ENCODE measurements at regions not wholly inside any gene's neighbourhood (a gene's known extent, or its start where the extent isn't known, plus 50 kb on each side); places are given as distances from the start of the nearest gene placed in this dataset.
"Not testable (repeated sequence)": the region's sequence is repeated elsewhere in the genome, so short reads cannot be mapped to it uniquely, and the experiment has no call there.

DNA sequence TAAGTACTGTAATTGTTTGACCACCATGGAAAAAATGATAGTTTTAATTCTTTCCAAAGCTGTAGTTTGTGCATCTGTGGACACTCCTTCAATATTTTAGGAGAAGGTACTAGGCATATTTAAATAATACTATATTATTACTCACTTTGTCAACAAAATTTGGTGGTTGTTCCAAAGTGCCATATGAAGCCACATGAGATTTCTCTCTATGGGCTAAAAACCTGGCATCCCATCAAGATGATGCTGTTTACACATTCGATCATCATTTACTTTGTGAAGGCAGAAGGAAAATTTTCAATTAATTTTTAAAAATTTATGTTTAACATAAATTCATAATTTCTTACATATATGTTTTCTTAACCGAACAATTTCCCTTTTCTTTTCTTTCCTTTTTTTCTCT is 502.6 kb upstream of the JAG1 start:
- DNase-seq (ENCODE audit: low read depth) = no peak

DNA sequence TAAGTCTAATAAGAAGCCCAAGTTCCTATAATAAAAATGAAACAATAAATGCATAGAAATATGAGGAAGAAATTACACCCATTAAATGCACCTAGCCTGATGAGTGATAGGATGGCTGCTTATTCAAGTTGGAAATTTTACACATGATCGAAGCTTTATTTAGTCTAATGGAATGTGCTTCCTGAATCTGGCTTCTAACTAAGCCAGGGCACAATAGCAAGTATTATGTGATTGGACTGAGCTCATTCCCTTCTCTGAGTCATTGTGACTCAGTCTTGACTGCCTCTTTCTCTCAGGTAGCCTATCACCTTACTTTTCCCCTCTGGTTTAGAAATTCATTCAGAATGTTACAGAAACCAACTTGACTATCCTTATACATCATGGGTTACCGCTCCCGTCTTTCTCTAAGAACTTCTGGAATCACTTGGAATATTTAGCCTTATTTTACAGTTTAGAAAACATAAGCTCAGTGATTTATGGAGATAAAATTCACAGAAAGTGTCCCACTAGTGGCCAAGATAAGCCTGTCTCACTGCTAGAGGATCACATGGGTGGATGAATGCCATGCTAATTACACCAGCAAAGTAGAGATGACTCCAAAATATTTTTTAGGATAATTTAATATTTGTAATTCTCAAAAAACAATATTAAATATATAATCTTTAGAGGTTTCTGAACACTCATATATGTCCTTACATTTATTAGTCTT is 505.3 kb upstream of the JAG1 start:
- DNase-seq (ENCODE audit: low read depth) = no peak

GRCh38 chr20:11180186-11180585 is 506.4 kb upstream of the JAG1 start:
- no peak for DNase-seq (ENCODE audit: low read depth)

GRCh38 chr20:11181129-11181528 is 507.3 kb upstream of the JAG1 start:
- DNase-seq (ENCODE audit: low read depth) = not testable (repeated sequence)

- no peak for DNase-seq (ENCODE audit: low read depth)
Observed at GRCh38 chr20:11181966-11182365, 508.2 kb upstream of the JAG1 start.

- DNase-seq (ENCODE audit: low read depth) = no peak
Observed at GRCh38 chr20:11182720-11183119, 508.9 kb upstream of the JAG1 start.

- no peak for DNase-seq (ENCODE audit: low read depth)
Observed at GRCh38 chr20:11186301-11187008, 512.7 kb upstream of the JAG1 start.

- DNase-seq (ENCODE audit: low read depth) = no peak
Observed at GRCh38 chr20:11188843-11189603, 515.2 kb upstream of the JAG1 start.

GRCh38 chr20:11190741-11191140 is 516.9 kb upstream of the JAG1 start:
- no peak for DNase-seq (ENCODE audit: low read depth)

- DNase-seq (ENCODE audit: low read depth) = no peak
Observed at GRCh38 chr20:11192106-11192505, 518.3 kb upstream of the JAG1 start.

- DNase-seq (ENCODE audit: low read depth) = no peak
Observed at GRCh38 chr20:11193241-11193640, 519.4 kb upstream of the JAG1 start.

- no peak for DNase-seq (ENCODE audit: low read depth)
Observed at GRCh38 chr20:11195169-11195568, 521.4 kb upstream of the JAG1 start.

GRCh38 chr20:11195899-11196558 is 522.2 kb upstream of the JAG1 start:
- no peak for DNase-seq (ENCODE audit: low read depth)

GRCh38 chr20:11197851-11198250 is 524.1 kb upstream of the JAG1 start:
- DNase-seq (ENCODE audit: low read depth) = no peak

- DNase-seq (ENCODE audit: low read depth) = no peak
Observed at GRCh38 chr20:11200423-11200822, 526.6 kb upstream of the JAG1 start.

DNA sequence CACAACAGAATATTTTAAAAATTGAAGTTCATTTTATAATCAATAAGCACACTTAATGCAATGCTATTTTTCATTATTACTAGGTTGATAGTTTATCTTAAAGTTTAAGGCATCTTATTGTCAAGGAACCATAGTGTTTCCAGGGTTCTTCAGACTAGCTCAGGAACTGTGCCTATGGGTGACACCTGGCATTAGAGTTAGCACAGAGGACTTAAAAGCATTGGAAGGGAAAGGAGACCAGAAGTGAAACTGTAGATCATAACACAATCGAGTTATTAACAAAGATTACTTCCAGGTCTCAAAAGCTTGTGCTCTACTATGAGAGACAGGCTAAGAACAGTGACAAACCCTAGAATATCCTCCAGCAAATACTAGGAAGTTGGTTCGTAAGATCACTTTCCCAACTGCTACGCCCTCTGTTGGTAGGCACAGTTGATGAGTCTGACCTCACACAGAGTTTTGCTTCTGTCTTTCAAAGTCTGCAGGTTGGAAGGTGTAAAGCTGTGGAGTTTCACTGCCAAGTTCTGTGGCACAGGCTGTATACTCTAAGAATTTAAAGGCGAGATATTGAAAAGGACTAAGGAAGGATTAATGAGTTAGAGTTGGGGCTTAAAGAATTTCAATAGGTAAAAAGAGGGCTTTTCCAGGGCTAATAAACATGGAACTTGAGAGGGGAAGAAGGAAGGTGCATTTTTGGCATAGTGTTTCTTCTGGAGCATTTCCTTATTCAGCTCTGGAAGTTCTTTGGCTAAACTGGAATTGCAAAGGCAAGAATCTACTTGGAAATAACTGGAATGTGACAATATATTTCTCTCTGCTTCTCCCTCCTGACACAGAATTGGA is 531.3 kb upstream of the JAG1 start:
- DNase-seq (ENCODE audit: low read depth) = peak; percentile 27

GRCh38 chr20:11205769-11206362 is 532.1 kb upstream of the JAG1 start:
- DNase-seq (ENCODE audit: low read depth) = no peak

DNA sequence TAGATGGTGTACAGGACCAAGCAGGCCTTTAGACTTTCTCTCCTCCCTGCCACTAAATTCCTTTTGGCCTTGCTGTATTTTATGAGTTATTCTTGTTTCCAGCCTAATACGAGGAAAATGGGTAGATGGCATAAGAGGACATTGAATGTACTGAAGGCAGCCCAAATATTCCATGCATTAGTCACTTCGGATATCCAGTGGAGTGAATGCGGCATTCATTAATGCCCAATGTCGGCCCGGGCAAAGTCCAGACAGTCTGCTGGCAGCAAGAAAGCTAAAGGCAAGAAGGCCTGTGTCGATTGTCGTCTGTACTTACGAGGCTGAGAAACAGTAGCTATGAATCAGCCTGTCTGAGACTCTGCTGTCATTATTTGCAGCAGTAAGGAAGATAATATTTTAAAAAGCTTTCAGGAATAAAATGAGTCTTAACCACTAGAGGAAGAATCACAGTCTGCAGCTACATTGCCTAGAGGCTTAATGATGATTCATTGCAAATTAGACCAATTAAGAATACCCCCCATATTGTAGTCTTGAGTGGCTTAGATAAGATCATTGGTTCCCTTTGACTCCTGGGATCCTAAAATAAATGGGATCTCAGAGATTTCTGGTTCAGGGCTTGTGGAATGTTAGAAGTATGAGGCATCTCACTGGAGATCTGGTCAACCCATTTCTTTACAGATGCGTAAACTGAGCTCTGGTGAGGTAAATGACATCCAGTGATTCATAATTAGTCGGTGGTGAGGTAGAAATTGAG is 534.1 kb upstream of the JAG1 start:
- no peak for DNase-seq (ENCODE audit: low read depth)

- DNase-seq (ENCODE audit: low read depth) = no peak
Observed at GRCh38 chr20:11210611-11211010, 536.8 kb upstream of the JAG1 start.

- DNase-seq (ENCODE audit: low read depth) = no peak
Observed at GRCh38 chr20:11212272-11212671, 538.5 kb upstream of the JAG1 start.

Data from CMK (cell line).